Spleen (tissue), 7 donors: ENCODE measurements at regions not wholly inside any gene's neighbourhood (a gene's known extent, or its start where the extent isn't known, plus 50 kb on each side); places are given as distances from the start of the nearest gene placed in this dataset.

Experiments used
- POLR2AphosphoS5 ChIP-seq, 3 donors: sonication (generic); formaldehyde crosslinking; IDR thresholded peaks; one replicate each; pipeline ENCODE4 v1.5.1; 2017; ENCODE audit warnings: antibody characterized with exemption in 3 of 3
- TF ChIP-seq, protein P1 (sequence below), 11 experiments: fragments of 200-600 bp in 7 of 11; fragments of 450-650 bp in 4 of 11; sonication (generic) in 4 of 11; IDR thresholded peaks in 8 of 11; conservative IDR thresholded peaks in 3 of 11; 1 replicate in 7 of 11; 2 replicates in 4 of 11; pipeline versions ENCODE4 v1.4.0 to v1.8.0; 2016 to 2021; ENCODE audit warnings: antibody characterized with exemption in 11 of 11, inconsistent platforms in 4 of 11, mild to moderate bottlenecking in 1 of 11
- donor health status: DM: no; HTN: no; CAD: no; lungs with moderate emphysema.
- donor health status: DM: no; HTN: no; CAD: no.
- donor health status: DM: no; HTN: no; CAD: no.

DNA sequence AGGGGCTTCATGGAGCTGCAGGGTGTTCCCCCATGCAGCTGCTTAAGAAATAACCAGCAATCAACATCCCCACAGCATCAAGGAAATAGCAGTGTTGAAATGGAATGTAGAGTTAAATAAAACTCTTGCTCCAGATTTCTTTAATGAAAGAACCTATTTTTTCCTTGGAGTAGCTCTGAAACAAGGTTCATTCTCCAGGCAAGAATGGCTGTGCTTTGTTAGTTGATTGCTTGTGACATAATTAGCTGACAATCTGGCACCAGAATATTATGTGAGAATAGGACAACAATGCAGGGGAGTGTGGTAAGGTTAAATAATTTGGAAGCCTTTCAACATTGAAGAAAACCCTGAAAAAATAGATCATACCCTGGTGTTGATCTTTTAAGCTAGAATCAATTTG, 254.2 kb upstream of the RRP15 start:
- TF ChIP-seq, protein P1, sequence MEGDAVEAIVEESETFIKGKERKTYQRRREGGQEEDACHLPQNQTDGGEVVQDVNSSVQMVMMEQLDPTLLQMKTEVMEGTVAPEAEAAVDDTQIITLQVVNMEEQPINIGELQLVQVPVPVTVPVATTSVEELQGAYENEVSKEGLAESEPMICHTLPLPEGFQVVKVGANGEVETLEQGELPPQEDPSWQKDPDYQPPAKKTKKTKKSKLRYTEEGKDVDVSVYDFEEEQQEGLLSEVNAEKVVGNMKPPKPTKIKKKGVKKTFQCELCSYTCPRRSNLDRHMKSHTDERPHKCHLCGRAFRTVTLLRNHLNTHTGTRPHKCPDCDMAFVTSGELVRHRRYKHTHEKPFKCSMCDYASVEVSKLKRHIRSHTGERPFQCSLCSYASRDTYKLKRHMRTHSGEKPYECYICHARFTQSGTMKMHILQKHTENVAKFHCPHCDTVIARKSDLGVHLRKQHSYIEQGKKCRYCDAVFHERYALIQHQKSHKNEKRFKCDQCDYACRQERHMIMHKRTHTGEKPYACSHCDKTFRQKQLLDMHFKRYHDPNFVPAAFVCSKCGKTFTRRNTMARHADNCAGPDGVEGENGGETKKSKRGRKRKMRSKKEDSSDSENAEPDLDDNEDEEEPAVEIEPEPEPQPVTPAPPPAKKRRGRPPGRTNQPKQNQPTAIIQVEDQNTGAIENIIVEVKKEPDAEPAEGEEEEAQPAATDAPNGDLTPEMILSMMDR (IDR thresholded peaks at IDR 0.05 in 8 of 11, conservative IDR thresholded peaks at IDR 0.05 in 3 of 11), result no peak
- no peak for TF ChIP-seq POLR2AphosphoS5 (IDR thresholded peaks at IDR 0.05)
